OCI-LY7 (cell line): ENCODE measurements at regions not wholly inside any gene's neighbourhood (a gene's known extent, or its start where the extent isn't known, plus 50 kb on each side); places are given as distances from the start of the nearest gene placed in this dataset.

ENCODE experiments used
- EZH2phosphoT487 ChIP-seq: fragments of 200-600 bp; sonication (generic); IDR thresholded peaks from 2 replicates; pipeline ENCODE4 v1.6.1; 2018; ENCODE audit warnings: low read depth, borderline replicate concordance, mild to moderate bottlenecking, mixed run types, antibody characterized with exemption, low read length, moderate library complexity, mixed read lengths
- TF ChIP-seq, protein P1 (sequence below): fragments of 200-600 bp; sonication (generic); conservative IDR thresholded peaks from 2 replicates; pipeline ENCODE4 v1.5.1; 2014; ENCODE audit warnings: mild to moderate bottlenecking, antibody characterized with exemption, low read length, moderate library complexity, mixed read lengths

DNA sequence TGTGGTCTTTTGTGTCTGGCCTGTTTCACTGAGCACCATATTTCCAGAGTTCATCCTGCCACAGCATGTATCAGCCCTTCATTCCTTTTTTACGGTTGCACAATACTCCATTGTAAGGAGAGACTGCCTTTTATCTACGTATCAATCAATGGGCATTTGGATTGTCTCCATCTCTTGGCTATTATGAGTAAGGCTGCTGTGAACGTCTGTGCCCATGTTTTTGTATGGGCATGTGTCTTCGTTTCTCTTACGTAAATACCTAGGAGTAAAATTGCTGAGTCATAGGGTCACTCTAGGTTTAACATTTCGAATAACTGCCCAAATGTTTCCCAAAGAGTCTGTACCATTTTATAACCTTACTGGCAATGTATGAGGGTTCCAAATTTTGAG is 202.8 kb upstream of the FOXF1 start:
- TF ChIP-seq, protein P1, sequence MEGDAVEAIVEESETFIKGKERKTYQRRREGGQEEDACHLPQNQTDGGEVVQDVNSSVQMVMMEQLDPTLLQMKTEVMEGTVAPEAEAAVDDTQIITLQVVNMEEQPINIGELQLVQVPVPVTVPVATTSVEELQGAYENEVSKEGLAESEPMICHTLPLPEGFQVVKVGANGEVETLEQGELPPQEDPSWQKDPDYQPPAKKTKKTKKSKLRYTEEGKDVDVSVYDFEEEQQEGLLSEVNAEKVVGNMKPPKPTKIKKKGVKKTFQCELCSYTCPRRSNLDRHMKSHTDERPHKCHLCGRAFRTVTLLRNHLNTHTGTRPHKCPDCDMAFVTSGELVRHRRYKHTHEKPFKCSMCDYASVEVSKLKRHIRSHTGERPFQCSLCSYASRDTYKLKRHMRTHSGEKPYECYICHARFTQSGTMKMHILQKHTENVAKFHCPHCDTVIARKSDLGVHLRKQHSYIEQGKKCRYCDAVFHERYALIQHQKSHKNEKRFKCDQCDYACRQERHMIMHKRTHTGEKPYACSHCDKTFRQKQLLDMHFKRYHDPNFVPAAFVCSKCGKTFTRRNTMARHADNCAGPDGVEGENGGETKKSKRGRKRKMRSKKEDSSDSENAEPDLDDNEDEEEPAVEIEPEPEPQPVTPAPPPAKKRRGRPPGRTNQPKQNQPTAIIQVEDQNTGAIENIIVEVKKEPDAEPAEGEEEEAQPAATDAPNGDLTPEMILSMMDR, result no peak
- no peak for TF ChIP-seq EZH2phosphoT487
